SK-N-SH (cell line): ENCODE measurements at regions not wholly inside any gene's neighbourhood (a gene's known extent, or its start where the extent isn't known, plus 50 kb on each side); places are given as distances from the start of the nearest gene placed in this dataset.

Source experiments
- CTCF ChIA-PET: fragments of 300-600, 350-600 bp; formaldehyde crosslinking; extraction: SDS; loops from one replicate; lab custom pipeline; 2021; lab: Yijun Ruan, JAX
- POLR2A ChIA-PET: fragments of 350-600 bp; sonication (Branson Sonifier 250); formaldehyde crosslinking; extraction: SDS; loops from one replicate; lab custom pipeline; 2020; ENCODE audit warnings: antibody characterized with exemption, inconsistent platforms; lab: Yijun Ruan, JAX
- DNase-seq: peaks from one replicate; pipeline ENCODE4 v3.0.0; 2012
- H2AFZ ChIP-seq: fragments of 200-600 bp; sonication (generic); 2 replicates; pipeline ENCODE4 v1.8.1; 2016; ENCODE audit warnings: antibody characterized with exemption, mild to moderate bottlenecking, low read depth
- H3F3A ChIP-seq: fragments of 200-600 bp; sonication (generic); replicated peaks from 2 replicates; pipeline ENCODE3; 2016; ENCODE audit warnings: antibody characterized with exemption, mild to moderate bottlenecking; ENCODE audit not compliant: insufficient read depth
- H3K27ac ChIP-seq, 2 experiments: fragments of 200-500 bp in 1 of 2; fragments of 200-600 bp in 1 of 2; sonication (Bioruptor generic) in 1 of 2; sonication (generic), shearing (Covaris generic) in 1 of 2; 2 replicates each; pipeline versions ENCODE4 v1.5.1 to v1.6.1; 2014 to 2016; ENCODE audit warnings: low read depth in 2 of 2, inconsistent platforms in 1 of 2, low read length in 1 of 2, mild to moderate bottlenecking in 1 of 2, mixed read lengths in 1 of 2
- H3K27me3 ChIP-seq: fragments of 200-600 bp; sonication (generic), shearing (Covaris generic); 2 replicates; pipeline ENCODE4 v1.6.1; 2016; ENCODE audit warnings: mixed run types; ENCODE audit not compliant: insufficient read depth
- H3K36me3 ChIP-seq, 2 experiments: fragments of 200-500 bp in 1 of 2; fragments of 200-600 bp in 1 of 2; sonication (Bioruptor generic) in 1 of 2; sonication (generic) in 1 of 2; replicated peaks in 1 of 2; 2 replicates each; pipeline versions ENCODE3 to v1.5.1; 2014 to 2016; ENCODE audit warnings: low read length in 1 of 2, mild to moderate bottlenecking in 1 of 2; ENCODE audit not compliant: insufficient read depth in 2 of 2, control insufficient read depth in 1 of 2
- H3K4me1 ChIP-seq, 2 experiments: fragments of 200-500 bp in 1 of 2; fragments of 200-600 bp in 1 of 2; sonication (Bioruptor generic) in 1 of 2; sonication (generic), shearing (Covaris generic) in 1 of 2; 2 replicates each; pipeline versions ENCODE4 v1.5.1 to v1.6.1; 2014 to 2016; ENCODE audit warnings: low read depth in 1 of 2, low read length in 1 of 2, mixed run types in 1 of 2; ENCODE audit not compliant: insufficient read depth in 2 of 2, control insufficient read depth in 1 of 2
- H3K4me2 ChIP-seq: fragments of 200-600 bp; sonication (generic), shearing (Covaris generic); 2 replicates; pipeline ENCODE4 v1.6.1; 2017; ENCODE audit warnings: mixed run types
- H3K4me3 ChIP-seq, 2 experiments: fragments of 200-500 bp in 1 of 2; fragments of 200-600 bp in 1 of 2; sonication (Bioruptor generic) in 1 of 2; sonication (generic), shearing (Covaris generic) in 1 of 2; 2 replicates each; pipeline versions ENCODE4 v1.5.1 to v1.8.1; 2014 to 2016; ENCODE audit warnings: low read depth in 2 of 2, inconsistent platforms in 1 of 2, low read length in 1 of 2, mild to moderate bottlenecking in 1 of 2, mixed read lengths in 1 of 2, moderate library complexity in 1 of 2
- H3K79me2 ChIP-seq: fragments of 200-600 bp; sonication (generic); 2 replicates; pipeline ENCODE4 v1.8.1; 2017; ENCODE audit warnings: mild to moderate bottlenecking; ENCODE audit not compliant: insufficient read depth
- H3K9ac ChIP-seq: fragments of 200-600 bp; sonication (generic); 2 replicates; pipeline ENCODE4 v1.6.1; 2017; ENCODE audit warnings: mixed run types
- H3K9me2 ChIP-seq: fragments of 200-600 bp; sonication (generic); 2 replicates; pipeline ENCODE4 v1.6.1; 2017; ENCODE audit warnings: mixed run types
- H3K9me3 ChIP-seq: fragments of 200-600 bp; sonication (generic); 2 replicates; pipeline ENCODE4 v1.6.1; 2017; ENCODE audit warnings: mixed run types, mild to moderate bottlenecking, moderate library complexity
- H4K20me1 ChIP-seq: fragments of 200-600 bp; sonication (generic); 2 replicates; pipeline ENCODE4 v1.6.1; 2017; ENCODE audit warnings: mild to moderate bottlenecking, mixed run types; ENCODE audit not compliant: insufficient read depth
- CHD2 ChIP-seq: fragments of 150-350 bp; IDR thresholded peaks from 2 replicates; pipeline ENCODE4 v1.6.1; 2018; ENCODE audit warnings: low read length; ENCODE audit not compliant: partially characterized antibody
- ELF1 ChIP-seq: IDR thresholded peaks from 2 replicates; pipeline ENCODE4 v1.4.0; 2012
- EZH2phosphoT487 ChIP-seq: fragments of 200-600 bp; sonication (generic); IDR thresholded peaks from 2 replicates; pipeline ENCODE4 v1.6.1; 2017; ENCODE audit warnings: low read depth, mixed run types, mild to moderate bottlenecking, antibody characterized with exemption, moderate library complexity, borderline replicate concordance
- FOSL2 ChIP-seq: IDR thresholded peaks from 2 replicates; pipeline ENCODE4 v1.4.0; 2012; ENCODE audit warnings: low read depth, mild to moderate bottlenecking, moderate library complexity, borderline replicate concordance
- FOXJ3 ChIP-seq: sonication (generic); formaldehyde crosslinking; IDR thresholded peaks from 2 replicates; pipeline ENCODE4 v1.5.1; 2020; ENCODE audit warnings: mild to moderate bottlenecking, missing genetic modification reagents
- GATA2 ChIP-seq: sonication (generic); formaldehyde crosslinking; IDR thresholded peaks from 2 replicates; pipeline ENCODE4 v1.5.0; 2020; ENCODE audit warnings: mild to moderate bottlenecking, missing genetic modification reagents
- MAX ChIP-seq: IDR thresholded peaks from 2 replicates; pipeline ENCODE4 v1.4.0; 2012; ENCODE audit warnings: low read depth
- MEF2A ChIP-seq: IDR thresholded peaks from 2 replicates; pipeline ENCODE4 v1.4.0; 2012; ENCODE audit warnings: low read depth, borderline replicate concordance
- MXI1 ChIP-seq: IDR thresholded peaks from 2 replicates; pipeline ENCODE4 v1.6.1; 2012; ENCODE audit warnings: mild to moderate bottlenecking, low read depth, low read length, improper control_type of control experiment
- RAD21 ChIP-seq: IDR thresholded peaks from 2 replicates; pipeline ENCODE4 v1.6.1; 2012; ENCODE audit warnings: mild to moderate bottlenecking, low read length
- REST ChIP-seq: IDR thresholded peaks from 2 replicates; pipeline ENCODE4 v1.6.1; 2012; ENCODE audit warnings: mild to moderate bottlenecking, low read depth, low read length, moderate library complexity
- SIN3A ChIP-seq: IDR thresholded peaks from 2 replicates; pipeline ENCODE4 v1.6.1; 2012; ENCODE audit warnings: low read depth, mild to moderate bottlenecking, low read length, moderate library complexity, borderline replicate concordance
- SMC3 ChIP-seq: IDR thresholded peaks from 2 replicates; pipeline ENCODE4 v1.6.1; 2012; ENCODE audit warnings: low read depth, low read length, improper control_type of control experiment
- TAF1 ChIP-seq: IDR thresholded peaks from 2 replicates; pipeline ENCODE4 v1.6.1; 2012; ENCODE audit warnings: low read depth, mild to moderate bottlenecking, low read length, moderate library complexity, borderline replicate concordance
- TCF12 ChIP-seq: IDR thresholded peaks from 2 replicates; pipeline ENCODE4 v1.4.0; 2012
- TEAD4 ChIP-seq: IDR thresholded peaks from 2 replicates; pipeline ENCODE4 v1.4.0; 2012; ENCODE audit warnings: mild to moderate bottlenecking, borderline replicate concordance; ENCODE audit not compliant: insufficient read depth
- WGBS: methylation state at CpG from one replicate; pipeline ENCODE4 v1.1.6; 2017; ENCODE audit warnings: low lambda C conversion rate; 5-methylcytosine and 5-hydroxymethylcytosine counted together
- TF ChIP-seq, protein P1 (sequence below): IDR thresholded peaks from 2 replicates; pipeline ENCODE4 v1.4.0; 2012; ENCODE audit warnings: low read depth, borderline replicate concordance
- TF ChIP-seq, protein P2 (sequence below): IDR thresholded peaks from 2 replicates; pipeline ENCODE4; 2012

GRCh38 chr1:199875337-199875736, 152.2 kb upstream of the NR5A2 start (continued):
- TF ChIP-seq EZH2phosphoT487 (no peak), GATA2 (CRISPR knock-in tag) (no peak), SIN3A (no peak)
- TF ChIP-seq, protein P1, sequence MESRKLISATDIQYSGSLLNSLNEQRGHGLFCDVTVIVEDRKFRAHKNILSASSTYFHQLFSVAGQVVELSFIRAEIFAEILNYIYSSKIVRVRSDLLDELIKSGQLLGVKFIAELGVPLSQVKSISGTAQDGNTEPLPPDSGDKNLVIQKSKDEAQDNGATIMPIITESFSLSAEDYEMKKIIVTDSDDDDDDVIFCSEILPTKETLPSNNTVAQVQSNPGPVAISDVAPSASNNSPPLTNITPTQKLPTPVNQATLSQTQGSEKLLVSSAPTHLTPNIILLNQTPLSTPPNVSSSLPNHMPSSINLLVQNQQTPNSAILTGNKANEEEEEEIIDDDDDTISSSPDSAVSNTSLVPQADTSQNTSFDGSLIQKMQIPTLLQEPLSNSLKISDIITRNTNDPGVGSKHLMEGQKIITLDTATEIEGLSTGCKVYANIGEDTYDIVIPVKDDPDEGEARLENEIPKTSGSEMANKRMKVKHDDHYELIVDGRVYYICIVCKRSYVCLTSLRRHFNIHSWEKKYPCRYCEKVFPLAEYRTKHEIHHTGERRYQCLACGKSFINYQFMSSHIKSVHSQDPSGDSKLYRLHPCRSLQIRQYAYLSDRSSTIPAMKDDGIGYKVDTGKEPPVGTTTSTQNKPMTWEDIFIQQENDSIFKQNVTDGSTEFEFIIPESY = no peak

DNA sequence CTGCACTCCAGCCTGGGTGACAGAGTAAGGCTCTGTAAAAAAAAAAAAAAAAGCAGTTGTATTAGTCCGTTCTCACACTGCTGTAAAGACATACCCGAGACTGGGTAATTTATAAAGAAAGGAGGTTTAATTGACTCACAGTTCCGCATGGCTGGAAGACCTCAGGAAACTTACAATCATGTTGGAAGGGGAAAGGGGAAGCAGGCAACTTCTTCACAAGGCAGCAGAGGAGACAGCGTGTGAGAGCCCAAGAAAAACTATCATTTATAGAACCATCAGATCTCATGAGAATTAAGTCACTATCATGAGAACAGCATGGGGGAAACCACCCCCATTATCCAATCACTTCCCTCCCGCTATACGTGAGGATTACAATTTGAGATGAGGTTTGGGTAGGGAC, 151.7 kb upstream of the NR5A2 start:
- H3K4me3 ChIP-seq = no peak overlapping the region
- ChIA-PET POLR2A (no interaction called here), CTCF (no interaction called here)
- no peak overlapping the region for H3K9ac ChIP-seq
- H2AFZ ChIP-seq = no peak overlapping the region
- TF ChIP-seq TCF12 (no peak), FOXJ3 (CRISPR knock-in tag) (no peak), ELF1 (no peak), MXI1 (no peak), SIN3A (no peak), MAX (no peak), MEF2A (no peak), EZH2phosphoT487 (no peak), SMC3 (no peak)
- TF ChIP-seq, protein P2, sequence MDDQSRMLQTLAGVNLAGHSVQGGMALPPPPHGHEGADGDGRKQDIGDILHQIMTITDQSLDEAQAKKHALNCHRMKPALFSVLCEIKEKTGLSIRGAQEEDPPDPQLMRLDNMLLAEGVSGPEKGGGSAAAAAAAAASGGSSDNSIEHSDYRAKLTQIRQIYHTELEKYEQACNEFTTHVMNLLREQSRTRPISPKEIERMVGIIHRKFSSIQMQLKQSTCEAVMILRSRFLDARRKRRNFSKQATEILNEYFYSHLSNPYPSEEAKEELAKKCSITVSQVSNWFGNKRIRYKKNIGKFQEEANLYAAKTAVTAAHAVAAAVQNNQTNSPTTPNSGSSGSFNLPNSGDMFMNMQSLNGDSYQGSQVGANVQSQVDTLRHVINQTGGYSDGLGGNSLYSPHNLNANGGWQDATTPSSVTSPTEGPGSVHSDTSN = no peak
- no peak for DNase-seq
- no peaks in the 10 kb centered on the region for H4K20me1 ChIP-seq
- WGBS = 63% methylated on average over 6 of the region's 6 CpGs
- H3K27me3 ChIP-seq = no peaks in the 10 kb centered on the region
- H3K4me2 ChIP-seq = no peak overlapping the region
- H3K79me2 ChIP-seq = no peaks in the 10 kb centered on the region
- H3K9me3 ChIP-seq = no peaks in the 10 kb centered on the region
- no peaks in the 10 kb centered on the region for H3F3A ChIP-seq
- no peaks in the 10 kb centered on the region for H3K4me1 ChIP-seq
- H3K36me3 ChIP-seq = no peaks in the 10 kb centered on the region
- no peaks in the 10 kb centered on the region for H3K9me2 ChIP-seq
- H3K27ac ChIP-seq = no peak overlapping the region

DNA sequence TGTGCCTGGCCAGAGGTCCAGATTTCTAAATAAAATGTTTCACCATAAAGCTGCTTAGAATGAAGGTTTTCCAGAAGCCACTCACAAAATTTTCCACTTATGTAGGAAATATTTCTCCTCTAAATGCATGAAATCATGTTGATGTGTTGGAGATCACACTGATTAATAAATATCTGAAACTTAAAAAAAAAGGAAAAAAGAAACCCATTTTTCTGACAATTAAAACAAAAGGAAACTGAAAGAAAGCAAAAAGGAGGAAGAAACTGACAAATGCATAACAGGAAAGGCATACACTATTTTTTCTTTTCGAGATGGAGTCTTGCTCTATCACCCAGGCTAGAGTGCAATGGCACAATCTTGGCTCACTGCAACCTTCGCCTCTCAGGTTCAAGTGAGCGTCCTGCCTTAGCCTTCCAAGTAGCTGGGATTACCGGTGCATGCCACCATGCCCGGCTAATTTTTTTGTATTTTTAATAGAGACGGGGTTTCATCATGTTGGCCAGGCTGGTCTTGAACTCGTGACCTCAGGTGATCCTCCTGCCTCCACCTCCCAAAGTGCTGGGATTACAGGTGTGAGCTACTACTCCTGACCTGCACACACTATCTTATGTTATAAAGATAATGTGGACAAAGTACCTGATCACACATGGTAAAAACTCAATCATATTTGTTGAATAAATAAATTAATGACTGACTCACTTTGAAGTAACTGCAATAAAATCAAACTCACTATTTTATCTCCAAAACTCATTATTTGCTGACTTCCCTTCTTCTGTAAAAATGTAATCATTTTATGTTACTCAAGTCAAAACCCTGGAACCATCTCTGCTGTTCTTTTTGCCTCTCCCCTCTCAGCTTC, 149.8 kb upstream of the NR5A2 start:
- ChIA-PET POLR2A (no interaction called here), CTCF (interaction anchor here (0.9 kb wide), 1 partner anchor 11 kb away, joined by 3 read pairs; no protein-coding TSS in a partner anchor)
- Histone ChIP-seq H3K4me3 (no peak overlapping the region), H3F3A (no peaks in the 10 kb centered on the region), H3K4me2 (no peak overlapping the region), H3K79me2 (no peaks in the 10 kb centered on the region), H3K36me3 (no peaks in the 10 kb centered on the region), H3K27ac (no peak overlapping the region), H3K4me1 (no peaks in the 10 kb centered on the region), H3K9ac (no peak overlapping the region), H3K27me3 (no peaks in the 10 kb centered on the region), H3K9me3 (no peaks in the 10 kb centered on the region), H3K9me2 (no peaks in the 10 kb centered on the region), H2AFZ (no peak overlapping the region), H4K20me1 (no peaks in the 10 kb centered on the region)
- DNase-seq = no peak
- WGBS = 50% methylated on average over 7 of the region's 7 CpGs
- TF ChIP-seq ELF1 = no peak
- TF ChIP-seq FOSL2 = no peak
- TF ChIP-seq REST = no peak
- no peak for TF ChIP-seq TEAD4
- no peak for TF ChIP-seq SIN3A
- no peak for TF ChIP-seq RAD21
- no peak for TF ChIP-seq TAF1
- no peak for TF ChIP-seq CHD2
- TF ChIP-seq SMC3 = no peak
- no peak for TF ChIP-seq EZH2phosphoT487
